GM12865 (cell line): ENCODE measurements at regions not wholly inside any gene's neighbourhood (a gene's known extent, or its start where the extent isn't known, plus 50 kb on each side); places are given as distances from the start of the nearest gene placed in this dataset.

Experiments used
- DNase-seq: peaks from one replicate; pipeline ENCODE4 v3.0.0; 2010; ENCODE audit warnings: low read depth
- H3K4me3 ChIP-seq: 2 replicates; pipeline ENCODE4 v1.5.1; 2011; ENCODE audit warnings: mild to moderate bottlenecking, low read depth, low read length, control low read depth
- TF ChIP-seq, protein P1 (sequence below): IDR thresholded peaks from 2 replicates; pipeline ENCODE4 v1.5.1; 2011; ENCODE audit warnings: low read length, control low read depth, low read depth, inconsistent platforms; ENCODE audit not compliant: insufficient read depth; ENCODE audit errors: missing control alignments

DNA sequence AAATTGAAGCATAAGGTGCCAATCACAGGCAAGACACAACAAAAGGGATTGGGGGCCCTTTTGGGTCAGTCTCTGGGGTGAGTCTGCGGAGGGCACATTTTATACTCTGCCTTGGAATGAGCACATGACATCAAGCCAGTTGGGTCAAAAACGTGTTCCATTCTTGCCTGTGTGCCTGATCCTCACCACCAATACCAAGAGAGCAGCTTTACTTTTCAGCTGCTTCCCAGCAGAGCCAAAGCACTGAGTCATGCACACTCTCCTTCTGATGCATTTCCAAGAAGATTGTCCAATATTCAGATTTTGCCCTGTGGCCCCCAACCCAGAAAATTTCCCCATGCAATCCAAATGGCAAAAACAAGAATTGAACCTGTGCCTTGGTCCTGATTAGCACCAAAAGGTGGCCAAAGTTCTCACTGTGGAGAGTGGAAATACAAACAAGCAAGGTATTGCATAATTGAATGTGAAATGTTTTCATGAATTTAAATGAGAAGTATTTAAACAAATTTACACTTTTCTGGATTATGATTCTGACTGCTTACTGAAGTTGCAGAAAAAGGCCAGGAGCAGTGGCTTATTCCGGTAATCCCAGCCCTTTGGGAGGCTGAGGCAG lies 217.8 kb upstream of the SOX9 start:
- H3K4me3 ChIP-seq = no peak overlapping the region
- DNase-seq = no peak
- TF ChIP-seq, protein P1, sequence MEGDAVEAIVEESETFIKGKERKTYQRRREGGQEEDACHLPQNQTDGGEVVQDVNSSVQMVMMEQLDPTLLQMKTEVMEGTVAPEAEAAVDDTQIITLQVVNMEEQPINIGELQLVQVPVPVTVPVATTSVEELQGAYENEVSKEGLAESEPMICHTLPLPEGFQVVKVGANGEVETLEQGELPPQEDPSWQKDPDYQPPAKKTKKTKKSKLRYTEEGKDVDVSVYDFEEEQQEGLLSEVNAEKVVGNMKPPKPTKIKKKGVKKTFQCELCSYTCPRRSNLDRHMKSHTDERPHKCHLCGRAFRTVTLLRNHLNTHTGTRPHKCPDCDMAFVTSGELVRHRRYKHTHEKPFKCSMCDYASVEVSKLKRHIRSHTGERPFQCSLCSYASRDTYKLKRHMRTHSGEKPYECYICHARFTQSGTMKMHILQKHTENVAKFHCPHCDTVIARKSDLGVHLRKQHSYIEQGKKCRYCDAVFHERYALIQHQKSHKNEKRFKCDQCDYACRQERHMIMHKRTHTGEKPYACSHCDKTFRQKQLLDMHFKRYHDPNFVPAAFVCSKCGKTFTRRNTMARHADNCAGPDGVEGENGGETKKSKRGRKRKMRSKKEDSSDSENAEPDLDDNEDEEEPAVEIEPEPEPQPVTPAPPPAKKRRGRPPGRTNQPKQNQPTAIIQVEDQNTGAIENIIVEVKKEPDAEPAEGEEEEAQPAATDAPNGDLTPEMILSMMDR = no peak

- no peak overlapping the region for H3K4me3 ChIP-seq
- DNase-seq = no peak
- TF ChIP-seq, protein P1 = no peak
Observed at GRCh38 chr17:71905376-71906031, 215.3 kb upstream of the SOX9 start.

GRCh38 chr17:71909155-71909554 lies 211.7 kb upstream of the SOX9 start:
- TF ChIP-seq, protein P1 = no peak
- no peak overlapping the region for H3K4me3 ChIP-seq
- DNase-seq = no peak

DNA sequence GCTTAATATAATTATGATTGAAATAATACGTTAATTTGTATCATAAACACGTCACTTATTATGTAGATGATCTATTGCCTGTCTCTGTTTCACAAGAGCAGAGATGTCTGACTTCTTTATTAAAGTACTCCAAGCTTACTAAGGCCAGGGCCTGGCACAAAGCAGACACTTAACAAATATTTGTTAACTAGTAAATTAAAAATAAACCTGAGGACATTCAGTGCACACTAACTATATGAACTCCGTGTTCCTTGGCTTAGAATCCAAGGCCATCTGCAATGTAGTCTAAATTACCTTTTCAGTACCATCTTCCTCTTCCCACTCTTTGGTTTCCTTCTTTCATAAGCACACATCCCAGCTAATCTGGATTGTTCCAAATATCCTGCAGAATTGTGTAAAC lies 210.8 kb upstream of the SOX9 start:
- no peak for DNase-seq
- H3K4me3 ChIP-seq = no peak overlapping the region
- TF ChIP-seq, protein P1 = no peak

DNA sequence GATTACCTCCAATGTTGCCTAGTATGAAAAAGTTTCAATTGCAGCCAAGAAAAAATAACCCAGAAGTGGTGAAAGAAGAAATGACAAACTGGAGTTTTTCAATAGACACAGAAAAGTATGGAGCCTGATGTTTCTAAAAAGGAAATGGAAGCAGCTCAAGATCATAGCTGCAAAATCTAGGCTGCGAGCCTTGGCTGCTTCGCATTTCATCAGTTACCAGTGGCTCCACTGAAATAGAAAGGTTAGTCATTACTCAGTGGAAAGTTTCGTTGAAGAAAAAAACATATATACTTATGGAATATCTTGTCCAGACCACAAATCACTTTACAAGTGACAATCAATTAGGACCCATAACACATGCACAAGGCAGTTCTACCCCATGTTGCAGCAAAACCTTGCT lies 206.8 kb upstream of the SOX9 start:
- DNase-seq = no peak
- H3K4me3 ChIP-seq = no peak overlapping the region
- TF ChIP-seq, protein P1 = no peak

- H3K4me3 ChIP-seq = no peak overlapping the region
- TF ChIP-seq, protein P1 = no peak
- no peak for DNase-seq
Observed at GRCh38 chr17:71914812-71915211, 206.0 kb upstream of the SOX9 start.

DNA sequence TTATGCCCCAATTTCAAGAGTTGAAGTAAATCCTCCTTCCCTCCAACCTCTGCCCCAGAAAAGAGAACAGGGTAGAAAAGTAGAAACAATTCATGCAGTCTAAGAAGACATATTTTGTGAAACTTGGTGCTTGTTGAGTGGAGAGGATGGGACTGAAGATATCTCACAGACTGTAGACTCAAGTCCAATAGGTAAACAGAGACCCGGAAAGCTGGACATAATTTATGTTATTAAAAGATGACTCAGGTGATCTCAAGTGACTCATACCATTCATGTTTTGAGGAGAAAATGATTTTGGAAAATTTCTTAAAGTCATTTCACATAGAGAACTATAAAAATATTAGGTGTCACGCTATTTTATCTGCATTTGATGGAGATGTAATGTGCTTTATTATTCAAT lies 203.1 kb upstream of the SOX9 start:
- no peak for DNase-seq
- TF ChIP-seq, protein P1 = no peak
- no peak overlapping the region for H3K4me3 ChIP-seq
